IMR-90 (cell line): ENCODE measurements at regions not wholly inside any gene's neighbourhood (a gene's known extent, or its start where the extent isn't known, plus 50 kb on each side); places are given as distances from the start of the nearest gene placed in this dataset.

Experiments
- ATAC-seq: fragments of 200-7000 bp; cut with Tn5 transposase; 2 replicates; pipeline ENCODE4 v1.9.1; 2020; ENCODE audit warnings: low read depth, mild to moderate bottlenecking, moderate library complexity
- BruUV-seq: library from RNA; stranded (reverse); fragments of 400-500 nt; replicated peaks from 2 replicates; lab custom pipeline; 2021; lab: Mats Ljungman, UMichigan
- CTCF ChIA-PET: fragments of 300-600 bp; formaldehyde crosslinking; extraction: SDS; loops from one replicate; lab custom pipeline; 2021; ENCODE audit warnings: antibody characterized with exemption; lab: Yijun Ruan, JAX
- POLR2A ChIA-PET: fragments of 300-600 bp; sonication (Branson Sonifier 250); formaldehyde crosslinking; loops from one replicate; lab custom pipeline; 2022; ENCODE audit warnings: antibody characterized with exemption; ENCODE audit not compliant: unreplicated experiment; lab: Charles Lee
- DNase-seq: peaks from one replicate; pipeline ENCODE4 v3.0.0; 2013
- H2AFZ ChIP-seq: replicated peaks from 2 replicates; pipeline ENCODE3; 2013; ENCODE audit warnings: low read length, mild to moderate bottlenecking; ENCODE audit not compliant: poor library complexity
- H2AK5ac ChIP-seq: 2 replicates; pipeline ENCODE4 v1.6.1; 2013; ENCODE audit warnings: low read depth, low read length, inconsistent platforms
- H2AK9ac ChIP-seq: replicated peaks from 2 replicates; pipeline ENCODE3; 2013; ENCODE audit warnings: mild to moderate bottlenecking, low read depth, low read length, moderate library complexity; ENCODE audit not compliant: poor library complexity
- H2BK120ac ChIP-seq: 2 replicates; pipeline ENCODE4 v1.6.1; 2013; ENCODE audit warnings: low read depth, low read length, inconsistent platforms
- H2BK15ac ChIP-seq: 3 replicates; pipeline ENCODE4 v1.6.1; 2013; ENCODE audit warnings: low read depth, low read length, inconsistent platforms
- H2BK20ac ChIP-seq: 2 replicates; pipeline ENCODE4 v1.6.1; 2013; ENCODE audit warnings: low read depth, mild to moderate bottlenecking, inconsistent platforms, low read length, moderate library complexity
- H2BK5ac ChIP-seq: 2 replicates; pipeline ENCODE4 v1.6.1; 2013; ENCODE audit warnings: mild to moderate bottlenecking, low read depth, low read length, inconsistent platforms; ENCODE audit not compliant: poor library complexity, severe bottlenecking
- H3K14ac ChIP-seq: replicated peaks from 2 replicates; pipeline ENCODE4 v1.6.1; 2013; ENCODE audit warnings: low read depth, low read length, inconsistent platforms
- H3K18ac ChIP-seq: 2 replicates; pipeline ENCODE4 v1.6.1; 2013; ENCODE audit warnings: low read depth, low read length, control low read depth
- H3K23ac ChIP-seq: 2 replicates; pipeline ENCODE4 v1.6.1; 2013; ENCODE audit warnings: low read depth, low read length, inconsistent platforms
- H3K27ac ChIP-seq: 2 replicates; pipeline ENCODE4 v1.5.1; 2013; ENCODE audit warnings: mild to moderate bottlenecking, control low read depth, low read length; ENCODE audit not compliant: insufficient read depth
- H3K27me3 ChIP-seq: 2 replicates; pipeline ENCODE4 v1.6.1; 2013; ENCODE audit warnings: low read length; ENCODE audit not compliant: control insufficient read depth, insufficient read depth
- H3K36me3 ChIP-seq: 2 replicates; pipeline ENCODE4 v1.6.1; 2013; ENCODE audit warnings: low read length, mixed read lengths; ENCODE audit not compliant: control insufficient read depth, insufficient read depth
- H3K4ac ChIP-seq: 2 replicates; pipeline ENCODE4 v1.6.1; 2013; ENCODE audit warnings: low read depth, low read length, inconsistent platforms
- H3K4me1 ChIP-seq: 2 replicates; pipeline ENCODE4 v1.6.1; 2013; ENCODE audit warnings: low read length, mixed read lengths; ENCODE audit not compliant: control insufficient read depth, insufficient read depth
- H3K4me2 ChIP-seq: 2 replicates; pipeline ENCODE4 v1.6.1; 2013; ENCODE audit warnings: low read depth, mild to moderate bottlenecking, control low read depth, low read length, moderate library complexity
- H3K4me3 ChIP-seq: 2 replicates; pipeline ENCODE4 v1.5.1; 2013; ENCODE audit warnings: low read depth, mild to moderate bottlenecking, control low read depth, low read length, moderate library complexity; ENCODE audit not compliant: insufficient read depth
- H3K56ac ChIP-seq: 2 replicates; pipeline ENCODE4 v1.6.1; 2013; ENCODE audit warnings: low read length, inconsistent platforms; ENCODE audit not compliant: insufficient read depth; ENCODE audit errors: extremely low read depth
- H3K79me1 ChIP-seq, 2 experiments: 2 replicates each; pipeline ENCODE4 v1.6.1; 2013; ENCODE audit warnings: low read length in 2 of 2, inconsistent platforms in 1 of 2, low read depth in 1 of 2
- H3K9ac ChIP-seq: 2 replicates; pipeline ENCODE4 v1.6.1; 2013; ENCODE audit warnings: low read depth, low read length, control low read depth
- H3K9me1 ChIP-seq: 2 replicates; pipeline ENCODE4 v1.6.1; 2013; ENCODE audit warnings: low read length, inconsistent platforms; ENCODE audit not compliant: insufficient read depth
- H3K9me3 ChIP-seq: 2 replicates; pipeline ENCODE4 v1.6.1; 2013; ENCODE audit warnings: low read length; ENCODE audit not compliant: control insufficient read depth, insufficient read depth
- H4K20me1 ChIP-seq: 2 replicates; pipeline ENCODE4 v1.6.1; 2013; ENCODE audit warnings: low read length, inconsistent platforms; ENCODE audit not compliant: insufficient read depth
- H4K5ac ChIP-seq: 2 replicates; pipeline ENCODE4 v1.6.1; 2013; ENCODE audit warnings: mild to moderate bottlenecking, low read depth, low read length, control low read depth
- H4K8ac ChIP-seq, 2 experiments: 2 replicates each; pipeline ENCODE4 v1.6.1; 2013; ENCODE audit warnings: low read depth in 2 of 2, low read length in 2 of 2, control low read depth in 1 of 2, inconsistent platforms in 1 of 2
- H4K91ac ChIP-seq: 2 replicates; pipeline ENCODE4 v1.6.1; 2013; ENCODE audit warnings: low read depth, low read length, inconsistent platforms; ENCODE audit not compliant: insufficient read depth
- BHLHE40 ChIP-seq: fragments of 150-350 bp; IDR thresholded peaks from 2 replicates; pipeline ENCODE4 v1.6.1; 2016; ENCODE audit warnings: mild to moderate bottlenecking, low read depth, low read length
- CHD1 ChIP-seq: IDR thresholded peaks from 2 replicates; pipeline ENCODE4 v1.6.1; 2012; ENCODE audit warnings: low read depth, low read length, improper control_type of control experiment
- FOS ChIP-seq: fragments of 150-350 bp; IDR thresholded peaks from 2 replicates; pipeline ENCODE4 v1.6.1; 2016; ENCODE audit warnings: low read depth, low read length
- MAFK ChIP-seq: IDR thresholded peaks from 2 replicates; pipeline ENCODE4 v1.6.1; 2012; ENCODE audit warnings: low read depth, low read length, improper control_type of control experiment
- MAZ ChIP-seq: IDR thresholded peaks from 2 replicates; pipeline ENCODE4 v1.6.1; 2012; ENCODE audit warnings: low read depth, mild to moderate bottlenecking, low read length, improper control_type of control experiment, moderate library complexity, borderline replicate concordance
- MXI1 ChIP-seq: IDR thresholded peaks from 2 replicates; pipeline ENCODE4 v1.6.1; 2012; ENCODE audit warnings: low read depth, mild to moderate bottlenecking, low read length, moderate library complexity, borderline replicate concordance
- NFE2L2 ChIP-seq: fragments of 150-350 bp; IDR thresholded peaks from 2 replicates; pipeline ENCODE4 v1.6.1; 2016; ENCODE audit warnings: low read depth, mild to moderate bottlenecking, low read length
- POLR2A ChIP-seq: IDR thresholded peaks from 2 replicates; pipeline ENCODE4 v1.6.1; 2012; ENCODE audit warnings: mild to moderate bottlenecking, low read depth, low read length
- RCOR1 ChIP-seq: IDR thresholded peaks from 2 replicates; pipeline ENCODE4 v1.6.1; 2012; ENCODE audit warnings: mild to moderate bottlenecking, low read length, improper control_type of control experiment; ENCODE audit not compliant: insufficient replicate concordance
- WGBS, 2 experiments: methylation state at CpG; one replicate each; pipeline versions ENCODE4 v1.1.5 to v1.1.7; 2013; ENCODE audit warnings: missing lambda C conversion rate in 2 of 2; ENCODE audit not compliant: insufficient read length in 1 of 2; ENCODE audit errors: extremely low coverage in 2 of 2; 5-methylcytosine and 5-hydroxymethylcytosine counted together
- dilution Hi-C: fragments of 300-500 bp; cut with HindIII; formaldehyde crosslinking; loops from one replicate; pipeline ENCODE4 v1.14.3; 2018; ENCODE audit warnings: low sequenced_read_pairs; ENCODE audit not compliant: unreplicated experiment
- in situ Hi-C: fragments of 300-500 bp; cut with MboI; formaldehyde crosslinking; loops from 3 replicates; pipeline ENCODE4 v1.14.3; 2019; ENCODE audit warnings: low sequenced_read_pairs, inconsistent platforms, mixed read lengths
- intact Hi-C: fragments of 100-400 bp; cut with micrococcal nuclease; formaldehyde crosslinking; loops from 2 replicates; pipeline ENCODE4 v1.10.0; 2022

DNA sequence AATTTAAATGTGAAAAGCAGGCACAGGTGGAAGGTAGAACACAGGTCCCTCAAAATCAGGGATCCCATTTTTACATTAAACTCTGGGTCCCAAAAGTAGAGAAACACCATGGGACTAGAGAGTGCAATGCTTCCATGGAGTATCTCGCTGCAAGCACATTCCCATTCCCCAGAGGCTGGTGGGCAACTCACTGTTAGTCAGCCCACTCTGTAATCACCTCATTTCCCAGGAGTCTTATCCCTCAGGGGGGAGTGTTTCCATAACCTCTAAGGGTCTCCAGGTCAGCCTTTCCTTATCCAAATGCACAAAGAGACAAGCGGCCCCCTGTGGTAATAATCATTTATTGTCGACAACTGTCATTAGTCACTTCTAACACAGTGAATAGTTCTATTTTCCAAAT lies 490.1 kb upstream of the LRRC7 start:
- Histone ChIP-seq H3K9me3 (no peaks in the 10 kb centered on the region; the same call in 1 of the 2 replicates), H3K4me3 (no peak overlapping the region), H2BK15ac (no peak overlapping the region), H3K79me1 (no peaks in the 10 kb centered on the region), H3K9ac (no peak overlapping the region), H3K27me3 (no peaks in the 10 kb centered on the region), H4K91ac (no peak overlapping the region), H4K8ac (no peak overlapping the region), H3K36me3 (no peaks in the 10 kb centered on the region), H2BK20ac (no peak overlapping the region), H3K4me2 (no peak overlapping the region), H2BK5ac (no peak overlapping the region), H2AK9ac (no peak overlapping the region), H2AFZ (no peak overlapping the region), H3K23ac (no peak overlapping the region), H4K20me1 (no peaks in the 10 kb centered on the region), H3K27ac (no peak overlapping the region), H4K5ac (no peak overlapping the region), H3K4me1 (no peaks in the 10 kb centered on the region), H3K9me1 (no peaks in the 10 kb centered on the region), H2AK5ac (no peak overlapping the region), H3K18ac (no peak overlapping the region), H2BK120ac (no peak overlapping the region), H3K4ac (no peak overlapping the region), H3K14ac (no peak overlapping the region), H3K56ac (no peak overlapping the region)
- TF ChIP-seq CHD1, result no peak
- no peak for TF ChIP-seq BHLHE40
- TF ChIP-seq MAFK, result no peak
- TF ChIP-seq RCOR1, result no peak
- TF ChIP-seq MXI1, result no peak
- TF ChIP-seq POLR2A, result no peak
- no peak for TF ChIP-seq MAZ
- no peak for TF ChIP-seq NFE2L2
- no peak for TF ChIP-seq FOS
- dilution Hi-C loops, result no loop called here
- DNase-seq (no peak), ATAC-seq (no peak)
- intact Hi-C loops, result no loop called here
- BruUV-seq, result no TSS peak
- in situ Hi-C loops, result no loop called here
- POLR2A ChIA-PET, result no interaction called here
- no CpG with 5 or more reads among the region's 3 CpGs for WGBS, 2 experiments
- CTCF ChIA-PET, result no interaction called here
